CD4-positive, CD25-positive, alpha-beta regulatory T cell (primary cell): ENCODE measurements at regions not wholly inside any gene's neighbourhood (a gene's known extent, or its start where the extent isn't known, plus 50 kb on each side); places are given as distances from the start of the nearest gene placed in this dataset.
A peak's percentile ranks its signal among the peaks of the same experiment; 100 is the strongest.
"Not testable (repeated sequence)": the region's sequence is repeated elsewhere in the genome, so short reads cannot be mapped to it uniquely, and the experiment has no call there.

Source experiments
- ATAC-seq, 2 donors: fragments of 150-1000 bp; cut with Tn5 transposase; one replicate each; pipeline ENCODE4 v1.10.0; 2021; ENCODE audit warnings: low read depth in 2 of 2, moderate number of reproducible peaks in 2 of 2, moderate library complexity in 1 of 2
- DNase-seq, 3 donors: peaks; one replicate each; pipeline versions ENCODE4 v3.0.0 to v3.0.0-alpha.2; 2012 to 2022; ENCODE audit warnings: mixed read lengths in 1 of 3
- H3K27ac ChIP-seq: one replicate; pipeline ENCODE4 v1.7.0; 2013; ENCODE audit warnings: mild to moderate bottlenecking, low read length; ENCODE audit not compliant: insufficient read depth, poor library complexity, severe bottlenecking
- H3K27me3 ChIP-seq: one replicate; pipeline ENCODE4 v1.7.0; 2013; ENCODE audit warnings: low read length; ENCODE audit not compliant: control insufficient read depth, insufficient read depth
- H3K36me3 ChIP-seq: one replicate; pipeline ENCODE4 v1.7.0; 2013; ENCODE audit warnings: mild to moderate bottlenecking, low read length, moderate library complexity; ENCODE audit not compliant: control insufficient read depth, insufficient read depth
- H3K4me1 ChIP-seq: 2 replicates; pipeline ENCODE4 v1.7.0; 2013; ENCODE audit warnings: mild to moderate bottlenecking, low read length; ENCODE audit not compliant: insufficient read depth, control insufficient read depth, poor library complexity, severe bottlenecking
- H3K4me3 ChIP-seq: one replicate; pipeline ENCODE4 v1.7.0; 2013; ENCODE audit warnings: low read depth, mild to moderate bottlenecking, low read length, moderate library complexity
- H3K9me3 ChIP-seq, 2 experiments: 1 replicate in 1 of 2; 2 replicates in 1 of 2; pipeline ENCODE4 v1.7.0; 2013; ENCODE audit warnings: low read length in 2 of 2, mild to moderate bottlenecking in 1 of 2, moderate library complexity in 1 of 2; ENCODE audit not compliant: control insufficient read depth in 2 of 2
- H3K27ac Mint-ChIP-seq, 3 donors: one replicate each; pipeline ENCODE4 v1.8.0; 2020 to 2022; ENCODE audit warnings: mild to moderate bottlenecking in 3 of 3, mixed read lengths in 3 of 3, moderate library complexity in 2 of 3
- H3K27me3 Mint-ChIP-seq: one replicate; pipeline ENCODE4 v1.8.0; 2022; ENCODE audit warnings: mild to moderate bottlenecking, mixed read lengths
- H3K36me3 Mint-ChIP-seq: one replicate; pipeline ENCODE4 v1.8.0; 2020; ENCODE audit warnings: mixed read lengths
- H3K4me1 Mint-ChIP-seq, 4 donors: one replicate each; pipeline ENCODE4 v1.8.0; 2020 to 2022; ENCODE audit warnings: mixed read lengths in 4 of 4, mild to moderate bottlenecking in 1 of 4
- H3K4me3 Mint-ChIP-seq, 4 donors: one replicate each; pipeline ENCODE4 v1.8.0; 2020 to 2022; ENCODE audit warnings: mild to moderate bottlenecking in 4 of 4, mixed read lengths in 4 of 4, moderate library complexity in 3 of 4
- H3K9me3 Mint-ChIP-seq, 7 donors: one replicate each; pipeline ENCODE4 v1.8.0; 2020 to 2022; ENCODE audit warnings: mixed read lengths in 7 of 7, mild to moderate bottlenecking in 3 of 7, moderate library complexity in 2 of 7

- H3K4me3 Mint-ChIP-seq = peak overlapping the region; percentile 78 to 84 (median 81)
- not testable (repeated sequence) for H3K9me3 ChIP-seq, H3K27me3 ChIP-seq, DNase-seq, H3K9me3 Mint-ChIP-seq, H3K27me3 Mint-ChIP-seq, ATAC-seq, H3K36me3 ChIP-seq
- Histone ChIP-seq H3K4me1 (peaks cover 73% of the 10 kb centered on the region), H3K4me3 (peak overlapping the region; percentile 83), H3K27ac (peak overlapping the region; percentile 85)
- peak overlapping the region; percentile 93 to 96 (median 95) for H3K27ac Mint-ChIP-seq
- peaks cover 25% of the 10 kb centered on the region for H3K36me3 Mint-ChIP-seq
- peaks cover 50 to 86% (median 64%) of the 10 kb centered on the region in 4 donors for H3K4me1 Mint-ChIP-seq
Observed at GRCh38 chr7:131058561-131059288, 269.0 kb upstream of the MKLN1 start.

GRCh38 chr7:131059401-131059800 lies 268.3 kb upstream of the MKLN1 start:
- DNase-seq, H3K27me3 Mint-ChIP-seq, ATAC-seq, H3K27me3 ChIP-seq, H3K9me3 Mint-ChIP-seq, H3K4me3 ChIP-seq, H3K9me3 ChIP-seq, H3K36me3 ChIP-seq, H3K27ac ChIP-seq: not testable (repeated sequence)
- peak overlapping the region; percentile 80 to 85 (median 85) for H3K27ac Mint-ChIP-seq
- peaks cover 20% of the 10 kb centered on the region for H3K36me3 Mint-ChIP-seq
- H3K4me1 Mint-ChIP-seq = peaks cover 49 to 88% (median 64%) of the 10 kb centered on the region in 4 donors
- H3K4me1 ChIP-seq = peaks cover 67% of the 10 kb centered on the region
- H3K4me3 Mint-ChIP-seq = peak overlapping the region; percentile 33 to 67 (median 54)

- Histone ChIP-seq H3K4me3 (peak overlapping the region; percentile 29), H3K9me3 (no peaks in the 10 kb centered on the region), H3K27me3 (no peaks in the 10 kb centered on the region), H3K4me1 (peaks cover 57% of the 10 kb centered on the region), H3K36me3 (peaks cover 12% of the 10 kb centered on the region), H3K27ac (peak overlapping the region; percentile 58)
- peaks cover 5% of the 10 kb centered on the region for H3K27me3 Mint-ChIP-seq
- peak overlapping the region in 3 of 4 donors; percentile 33 to 74 (median 67) for H3K4me3 Mint-ChIP-seq
- no peak for DNase-seq
- ATAC-seq = peak in 1 of 2 donors; percentile 63
- peak overlapping the region; percentile 80 to 83 (median 82) for H3K27ac Mint-ChIP-seq
- H3K9me3 Mint-ChIP-seq = peaks cover 0 to 5% (median 0%) of the 10 kb centered on the region in 7 donors
- peaks cover 18% of the 10 kb centered on the region for H3K36me3 Mint-ChIP-seq
- peaks cover 43 to 85% (median 64%) of the 10 kb centered on the region in 4 donors for H3K4me1 Mint-ChIP-seq
Observed at GRCh38 chr7:131061158-131061557, 266.5 kb upstream of the MKLN1 start.

- no peak for DNase-seq
- H3K27me3 Mint-ChIP-seq = peaks cover 5% of the 10 kb centered on the region
- ATAC-seq = no peak
- H3K27ac Mint-ChIP-seq = no peak overlapping the region
- no peak overlapping the region for H3K27ac ChIP-seq
- peaks cover 0 to 5% (median 0%) of the 10 kb centered on the region in 7 donors for H3K9me3 Mint-ChIP-seq
- peak overlapping the region; percentile 40 for H3K4me3 ChIP-seq
- peaks cover 17% of the 10 kb centered on the region for H3K36me3 ChIP-seq
- peaks cover 17% of the 10 kb centered on the region for H3K36me3 Mint-ChIP-seq
- H3K27me3 ChIP-seq = no peaks in the 10 kb centered on the region
- H3K4me1 Mint-ChIP-seq = peaks cover 43 to 85% (median 63%) of the 10 kb centered on the region in 4 donors
- H3K4me3 Mint-ChIP-seq = no peak overlapping the region
- peaks cover 55% of the 10 kb centered on the region for H3K4me1 ChIP-seq
- no peaks in the 10 kb centered on the region for H3K9me3 ChIP-seq
Observed at GRCh38 chr7:131061818-131062217, 265.9 kb upstream of the MKLN1 start.

GRCh38 chr7:131066635-131067034 lies 261.0 kb upstream of the MKLN1 start:
- Histone ChIP-seq H3K4me1 (peaks cover 60% of the 10 kb centered on the region), H3K27me3 (no peaks in the 10 kb centered on the region), H3K9me3 (no peaks in the 10 kb centered on the region), H3K27ac (peak overlapping the region; percentile 8), H3K4me3 (no peak overlapping the region), H3K36me3 (peaks cover 32% of the 10 kb centered on the region)
- Mint-ChIP-seq H3K9me3 (peaks cover 0 to 2% (median 0%) of the 10 kb centered on the region in 7 donors), H3K27me3 (no peaks in the 10 kb centered on the region), H3K4me3 (peak overlapping the region in 3 of 4 donors; percentile 5 to 38 (median 11)), H3K36me3 (peaks cover 6% of the 10 kb centered on the region), H3K4me1 (peaks cover 42 to 86% (median 62%) of the 10 kb centered on the region in 4 donors), H3K27ac (no peak overlapping the region)
- DNase-seq = no peak
- no peak for ATAC-seq

- peak overlapping the region; percentile 27 for H3K4me3 ChIP-seq
- Mint-ChIP-seq H3K4me3 (peak overlapping the region in 3 of 4 donors; percentile 5 to 19 (median 11)), H3K27ac (peak overlapping the region; percentile 28 to 89 (median 78)), H3K36me3 (peaks cover 6% of the 10 kb centered on the region), H3K27me3 (no peaks in the 10 kb centered on the region), H3K4me1 (peaks cover 48 to 89% (median 65%) of the 10 kb centered on the region in 4 donors), H3K9me3 (peaks cover 0 to 2% (median 0%) of the 10 kb centered on the region in 7 donors)
- no peak overlapping the region for H3K27ac ChIP-seq
- no peak for DNase-seq
- no peaks in the 10 kb centered on the region for H3K27me3 ChIP-seq
- peaks cover 62% of the 10 kb centered on the region for H3K4me1 ChIP-seq
- H3K9me3 ChIP-seq = no peaks in the 10 kb centered on the region
- H3K36me3 ChIP-seq = peaks cover 30% of the 10 kb centered on the region
- no peak for ATAC-seq
Observed at GRCh38 chr7:131067220-131067619, 260.5 kb upstream of the MKLN1 start.

- H3K27ac ChIP-seq = peak overlapping the region; percentile 52
- H3K36me3 Mint-ChIP-seq = peaks cover 6% of the 10 kb centered on the region
- peaks cover 5% of the 10 kb centered on the region for H3K27me3 Mint-ChIP-seq
- no peak for DNase-seq
- peaks cover 49 to 88% (median 71%) of the 10 kb centered on the region in 4 donors for H3K4me1 Mint-ChIP-seq
- peaks cover 38% of the 10 kb centered on the region for H3K36me3 ChIP-seq
- peaks cover 0 to 2% (median 0%) of the 10 kb centered on the region in 7 donors for H3K9me3 Mint-ChIP-seq
- H3K4me3 Mint-ChIP-seq = peak overlapping the region in 2 of 4 donors; percentile 8 to 13
- H3K4me1 ChIP-seq = peaks cover 68% of the 10 kb centered on the region
- peak overlapping the region; percentile 6 for H3K4me3 ChIP-seq
- H3K27ac Mint-ChIP-seq = peak overlapping the region; percentile 13 to 92 (median 52)
- no peaks in the 10 kb centered on the region for H3K27me3 ChIP-seq
- no peaks in the 10 kb centered on the region for H3K9me3 ChIP-seq
- ATAC-seq = peak; percentile 20 to 32
Observed at GRCh38 chr7:131068604-131069021, 259.1 kb upstream of the MKLN1 start.
